ENCODE measurements at regions not wholly inside any gene's neighbourhood (a gene's known extent, or its start where the extent isn't known, plus 50 kb on each side); places are given as distances from the start of the nearest gene placed in this dataset.
A peak's percentile ranks its signal among the peaks of the same experiment; 100 is the strongest.
"Not testable (repeated sequence)": the region's sequence is repeated elsewhere in the genome, so short reads cannot be mapped to it uniquely, and the experiment has no call there.

GRCh38 chr15:53202876-53203275 lies 412.7 kb upstream of the ONECUT1 start:
- in situ Hi-C loops (cut with HindIII; ENCODE audit: low pct_unique_long_range_greater_than_20kb, low sequenced_read_pairs), result no loop called here
- DNase-seq (ENCODE audit: low read depth, low spot score), result no peak

DNA sequence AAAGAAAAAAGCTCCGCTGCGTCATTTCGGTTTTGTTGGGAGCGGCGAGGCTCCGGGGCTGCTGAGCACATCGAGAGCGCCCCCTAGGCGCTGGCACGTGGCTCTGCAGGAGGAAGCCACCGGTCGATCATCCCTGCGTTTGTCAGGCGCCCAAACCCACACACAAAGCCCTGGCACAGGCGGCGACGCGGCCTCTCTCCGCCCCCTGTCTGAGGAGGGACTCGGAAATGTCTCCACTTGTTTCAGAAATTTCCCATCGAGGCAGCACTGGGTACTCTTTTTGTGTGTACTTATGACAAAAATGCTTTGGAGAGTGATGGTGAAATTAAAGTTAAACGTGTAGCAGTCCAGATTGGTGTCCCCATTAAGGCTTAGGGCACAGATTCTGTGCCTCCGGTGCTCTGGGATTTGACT lies 407.3 kb upstream of the ONECUT1 start:
- peak; percentile 89 for DNase-seq (ENCODE audit: low read depth, low spot score)
- in situ Hi-C loops (cut with HindIII; ENCODE audit: low pct_unique_long_range_greater_than_20kb, low sequenced_read_pairs), result no loop called here

DNA sequence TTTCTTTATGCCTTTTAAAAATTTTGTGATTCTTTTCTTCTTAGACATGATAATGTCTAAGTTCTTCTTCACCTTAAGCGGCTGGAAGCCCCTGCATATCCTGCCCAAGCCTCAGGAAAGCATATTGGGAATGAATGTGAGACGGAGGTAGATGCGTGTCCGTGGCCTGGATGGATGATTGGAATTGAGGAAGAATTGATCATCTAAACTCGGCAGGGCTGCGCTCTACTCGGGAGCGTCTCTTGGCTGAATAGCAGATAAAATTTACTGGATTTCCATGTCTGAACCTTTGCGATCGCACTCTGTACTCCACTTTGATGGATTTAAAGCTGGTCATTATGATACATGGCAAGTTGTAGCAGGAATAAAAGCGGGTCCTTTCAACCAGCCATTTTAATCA lies 406.7 kb upstream of the ONECUT1 start:
- DNase-seq (ENCODE audit: low read depth, low spot score), result no peak
- in situ Hi-C loops (cut with HindIII; ENCODE audit: low pct_unique_long_range_greater_than_20kb, low sequenced_read_pairs), result no loop called here

DNA sequence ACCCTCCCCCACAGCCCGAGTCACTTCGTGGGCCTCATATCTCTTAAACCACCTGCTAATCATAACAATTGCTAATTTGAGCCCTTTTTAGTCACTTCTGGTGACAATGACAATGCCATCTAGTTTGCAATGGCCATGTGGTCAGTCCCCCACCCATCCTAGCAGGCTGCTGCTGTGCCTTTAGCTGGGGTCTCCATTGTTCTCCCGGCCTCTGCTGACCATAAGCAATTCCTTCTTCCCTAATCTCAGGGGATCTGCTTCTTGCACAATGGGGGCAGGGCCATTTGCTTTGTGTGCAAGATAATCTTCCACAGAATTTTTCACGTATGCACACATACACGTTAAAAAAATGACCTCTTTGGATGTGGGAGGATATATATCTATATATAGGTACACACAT lies 406.1 kb upstream of the ONECUT1 start:
- in situ Hi-C loops (cut with HindIII; ENCODE audit: low pct_unique_long_range_greater_than_20kb, low sequenced_read_pairs), result no loop called here
- no peak for DNase-seq (ENCODE audit: low read depth, low spot score)

- peak; percentile 42 for DNase-seq (ENCODE audit: low read depth, low spot score)
- in situ Hi-C loops (cut with HindIII; ENCODE audit: low pct_unique_long_range_greater_than_20kb, low sequenced_read_pairs), result no loop called here
Observed at GRCh38 chr15:53193149-53193548, 403.0 kb upstream of the ONECUT1 start.

DNA sequence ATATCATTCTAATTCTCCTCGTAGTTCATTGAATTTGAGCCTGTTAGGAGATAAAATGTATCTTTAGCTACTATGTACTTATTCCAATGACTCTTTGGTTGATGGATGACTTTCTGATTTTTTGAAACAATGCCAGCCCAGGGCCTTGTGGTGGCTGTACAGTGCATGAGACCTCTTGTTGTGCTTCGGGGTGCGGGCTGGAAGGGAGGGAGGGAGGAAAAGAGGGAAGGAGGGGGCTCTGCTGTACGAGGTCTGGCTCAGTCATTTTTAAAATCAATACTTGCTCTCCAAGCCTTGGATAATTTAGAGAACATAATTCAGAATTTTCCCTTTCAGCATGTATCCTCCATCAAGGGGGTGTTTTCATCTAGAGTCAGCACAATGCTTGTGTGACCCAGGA lies 399.7 kb upstream of the ONECUT1 start:
- in situ Hi-C loops (cut with HindIII; ENCODE audit: low pct_unique_long_range_greater_than_20kb, low sequenced_read_pairs), result no loop called here
- DNase-seq (ENCODE audit: low read depth, low spot score), result no peak

DNA sequence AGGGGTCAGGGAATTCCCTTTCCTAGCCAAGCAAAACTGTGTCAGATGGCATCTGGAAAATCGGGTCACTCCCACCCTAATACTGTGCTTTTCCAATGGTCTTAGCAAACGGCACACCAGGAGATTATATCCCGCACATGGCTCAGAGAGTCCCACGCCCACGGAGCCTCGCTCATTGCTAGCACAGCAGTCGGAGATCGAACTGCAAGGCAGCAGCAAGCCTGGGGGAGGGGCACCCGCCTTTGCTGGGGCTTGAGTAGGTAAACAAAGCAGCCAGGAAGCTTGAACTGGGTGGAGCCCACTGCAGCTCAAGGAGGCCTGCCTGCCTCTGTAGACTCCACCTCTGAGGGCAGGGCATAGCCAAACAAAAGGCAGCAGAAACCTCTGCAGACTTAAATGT lies 393.3 kb upstream of the ONECUT1 start:
- DNase-seq (ENCODE audit: low read depth, low spot score); in situ Hi-C loops (cut with HindIII; ENCODE audit: low pct_unique_long_range_greater_than_20kb, low sequenced_read_pairs): not testable (repeated sequence)

- in situ Hi-C loops (cut with HindIII; ENCODE audit: low pct_unique_long_range_greater_than_20kb, low sequenced_read_pairs), result no loop called here
- no peak for DNase-seq (ENCODE audit: low read depth, low spot score)
Observed at GRCh38 chr15:53171571-53171970, 381.4 kb upstream of the ONECUT1 start.

DNA sequence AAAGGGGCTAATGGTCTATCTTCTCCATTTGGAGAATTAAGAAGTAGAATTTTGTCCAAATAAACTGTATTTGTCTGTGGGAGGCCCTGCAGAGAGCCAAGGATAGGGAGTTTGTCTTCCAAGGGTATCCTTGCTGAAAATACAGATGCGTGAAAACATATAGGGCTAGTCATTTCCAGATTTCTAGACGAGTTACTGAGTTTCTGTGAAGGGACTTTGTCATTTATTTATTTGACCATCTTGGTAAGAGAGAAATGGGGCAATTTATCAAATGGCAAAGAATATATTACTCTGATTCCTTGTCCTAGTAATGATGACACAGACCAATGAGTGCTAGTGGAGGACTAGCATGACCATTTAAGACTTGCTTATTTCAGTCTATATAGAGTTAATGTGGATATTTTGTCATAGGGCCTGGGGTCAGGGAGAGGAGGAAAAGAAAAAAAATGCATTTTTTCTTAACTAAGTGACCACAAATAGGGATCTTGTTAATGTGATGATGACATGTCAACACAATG lies 376.6 kb upstream of the ONECUT1 start:
- no peak for DNase-seq (ENCODE audit: low read depth, low spot score)
- in situ Hi-C loops (cut with HindIII; ENCODE audit: low pct_unique_long_range_greater_than_20kb, low sequenced_read_pairs), result no loop called here

DNA sequence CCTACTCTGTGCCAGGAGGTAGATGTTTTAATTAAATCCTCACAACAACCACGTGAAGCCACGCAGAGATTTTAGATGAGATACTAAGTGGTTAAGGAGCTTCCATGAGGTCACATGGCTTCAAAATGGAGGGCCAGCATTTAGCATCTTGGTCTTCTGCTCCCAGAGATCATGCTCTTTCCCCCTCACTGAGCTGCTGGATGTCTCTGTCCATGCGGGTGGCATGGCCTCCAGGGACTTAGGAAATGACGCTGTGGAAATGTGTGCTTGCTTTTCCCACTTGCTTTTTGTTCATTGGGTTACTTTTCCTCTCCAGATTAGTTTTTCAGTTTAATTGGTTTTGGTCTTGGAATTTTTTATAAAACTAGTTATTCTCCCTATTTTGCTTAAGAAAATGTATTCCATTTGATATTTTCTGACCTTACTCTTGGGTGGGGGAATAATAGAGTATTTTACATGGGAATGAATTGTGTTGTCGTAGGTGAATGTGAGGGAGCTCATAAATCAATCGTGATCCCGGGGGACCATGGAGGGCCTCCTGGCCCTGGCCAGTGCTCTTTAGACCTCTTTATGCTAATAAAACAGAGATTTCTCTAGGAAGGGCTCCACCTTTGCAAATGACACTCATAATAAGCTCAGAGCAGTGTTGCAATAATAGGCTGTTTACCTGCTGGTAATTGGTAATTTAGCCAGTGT lies 376.0 kb upstream of the ONECUT1 start:
- in situ Hi-C loops (cut with HindIII; ENCODE audit: low pct_unique_long_range_greater_than_20kb, low sequenced_read_pairs), result no loop called here
- no peak for DNase-seq (ENCODE audit: low read depth, low spot score)

DNA sequence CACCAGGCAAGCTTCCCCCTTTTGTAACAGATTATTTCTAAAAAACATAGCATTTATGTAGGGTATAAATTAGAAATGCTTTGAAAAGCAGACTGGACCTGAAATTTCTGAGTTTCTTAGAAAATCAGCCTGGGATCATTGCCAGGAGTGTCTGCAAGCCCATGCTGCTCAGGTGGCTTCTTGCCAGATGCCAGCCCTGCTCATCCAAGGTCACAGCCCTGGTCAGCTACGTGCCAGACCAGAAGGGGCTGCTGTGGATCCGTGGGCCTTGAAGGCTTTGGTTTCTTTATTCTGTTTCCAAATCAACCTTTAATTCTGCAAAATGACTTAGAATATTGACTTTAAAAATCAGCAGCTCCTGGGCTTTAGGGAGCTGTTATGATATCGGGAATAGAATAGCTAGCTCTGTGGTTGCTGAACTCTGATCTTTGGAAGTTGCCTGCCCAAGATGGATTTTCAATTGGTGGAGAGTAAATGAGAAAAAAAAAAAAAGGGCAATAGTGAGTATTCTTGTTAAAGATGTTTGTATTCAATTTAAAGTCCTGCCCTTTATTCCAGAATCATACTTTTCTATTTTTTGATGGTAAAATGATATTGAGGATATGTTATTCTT lies 370.1 kb upstream of the ONECUT1 start:
- in situ Hi-C loops (cut with HindIII; ENCODE audit: low pct_unique_long_range_greater_than_20kb, low sequenced_read_pairs), result no loop called here
- DNase-seq (ENCODE audit: low read depth, low spot score), result peak; percentile 19

GRCh38 chr15:53159458-53159857 lies 369.3 kb upstream of the ONECUT1 start:
- in situ Hi-C loops (cut with HindIII; ENCODE audit: low pct_unique_long_range_greater_than_20kb, low sequenced_read_pairs), result no loop called here
- no peak for DNase-seq (ENCODE audit: low read depth, low spot score)

- in situ Hi-C loops (cut with HindIII; ENCODE audit: low pct_unique_long_range_greater_than_20kb, low sequenced_read_pairs), result no loop called here
- no peak for DNase-seq (ENCODE audit: low read depth, low spot score)
Observed at GRCh38 chr15:53158995-53159394, 368.9 kb upstream of the ONECUT1 start.

DNA sequence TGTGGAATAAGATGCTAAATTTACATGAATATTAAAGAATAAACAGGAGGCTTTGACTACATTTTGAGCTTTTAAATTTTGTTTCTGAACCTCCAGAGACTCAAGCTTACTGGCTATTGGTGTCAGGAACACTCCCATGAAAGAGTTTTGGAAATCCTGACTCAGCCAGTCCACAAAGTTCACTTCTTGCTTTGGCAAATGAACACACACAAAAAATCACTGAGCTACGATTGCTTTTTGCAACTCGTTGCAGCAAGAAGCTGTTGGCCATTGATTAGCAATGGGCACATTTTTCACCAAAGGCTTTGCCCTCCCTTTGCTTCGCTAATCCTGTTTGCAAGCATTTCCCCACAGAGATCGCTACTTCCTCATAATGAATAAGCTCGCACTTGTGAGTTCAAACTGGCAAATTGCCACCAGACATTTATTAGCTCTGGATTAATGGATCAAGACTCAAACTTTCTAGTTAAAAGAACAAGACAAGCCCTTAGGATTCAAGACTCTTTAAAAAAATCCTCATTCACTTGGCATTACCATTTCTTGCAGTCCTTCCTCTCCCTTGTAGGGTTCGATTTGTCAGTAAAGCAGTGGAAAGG lies 343.2 kb upstream of the ONECUT1 start:
- in situ Hi-C loops (cut with HindIII; ENCODE audit: low pct_unique_long_range_greater_than_20kb, low sequenced_read_pairs), result no loop called here
- DNase-seq (ENCODE audit: low read depth, low spot score), result no peak

GRCh38 chr15:53130943-53131342 lies 340.8 kb upstream of the ONECUT1 start:
- no peak for DNase-seq (ENCODE audit: low read depth, low spot score)
- in situ Hi-C loops (cut with HindIII; ENCODE audit: low pct_unique_long_range_greater_than_20kb, low sequenced_read_pairs), result no loop called here

GRCh38 chr15:53129121-53129904 lies 339.2 kb upstream of the ONECUT1 start:
- no peak for DNase-seq (ENCODE audit: low read depth, low spot score)
- in situ Hi-C loops (cut with HindIII; ENCODE audit: low pct_unique_long_range_greater_than_20kb, low sequenced_read_pairs), result no loop called here

GRCh38 chr15:53128652-53129051 lies 338.5 kb upstream of the ONECUT1 start:
- in situ Hi-C loops (cut with HindIII; ENCODE audit: low pct_unique_long_range_greater_than_20kb, low sequenced_read_pairs), result no loop called here
- no peak for DNase-seq (ENCODE audit: low read depth, low spot score)

DNA sequence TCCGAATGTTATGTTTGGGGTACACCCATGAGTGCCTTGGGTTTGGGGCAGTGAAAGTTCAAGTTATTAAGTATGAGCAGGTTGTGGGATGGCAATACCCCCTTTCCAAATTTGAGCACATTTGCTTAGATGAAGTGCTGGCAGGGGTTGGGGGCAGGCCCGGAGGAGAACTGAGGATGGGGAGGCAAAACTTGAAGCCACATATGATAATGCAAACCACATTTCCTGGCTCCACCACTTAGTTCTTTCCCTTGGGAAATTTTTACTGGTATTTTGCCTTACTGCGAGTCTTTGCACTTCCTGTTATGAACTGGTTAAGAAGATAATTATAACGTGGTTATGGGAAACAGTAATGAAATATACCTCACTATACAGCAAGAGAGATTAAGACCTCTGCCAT lies 336.0 kb upstream of the ONECUT1 start:
- in situ Hi-C loops (cut with HindIII; ENCODE audit: low pct_unique_long_range_greater_than_20kb, low sequenced_read_pairs), result no loop called here
- DNase-seq (ENCODE audit: low read depth, low spot score), result no peak
